Myocyte (in vitro differentiated cells): ENCODE measurements at regions not wholly inside any gene's neighbourhood (a gene's known extent, or its start where the extent isn't known, plus 50 kb on each side); places are given as distances from the start of the nearest gene placed in this dataset.
"Not testable (repeated sequence)": the region's sequence is repeated elsewhere in the genome, so short reads cannot be mapped to it uniquely, and the experiment has no call there.

ENCODE experiments used
- DNase-seq: peaks from one replicate; pipeline ENCODE4 v3.0.0-alpha.2; 2012; ENCODE audit warnings: low read depth

DNA sequence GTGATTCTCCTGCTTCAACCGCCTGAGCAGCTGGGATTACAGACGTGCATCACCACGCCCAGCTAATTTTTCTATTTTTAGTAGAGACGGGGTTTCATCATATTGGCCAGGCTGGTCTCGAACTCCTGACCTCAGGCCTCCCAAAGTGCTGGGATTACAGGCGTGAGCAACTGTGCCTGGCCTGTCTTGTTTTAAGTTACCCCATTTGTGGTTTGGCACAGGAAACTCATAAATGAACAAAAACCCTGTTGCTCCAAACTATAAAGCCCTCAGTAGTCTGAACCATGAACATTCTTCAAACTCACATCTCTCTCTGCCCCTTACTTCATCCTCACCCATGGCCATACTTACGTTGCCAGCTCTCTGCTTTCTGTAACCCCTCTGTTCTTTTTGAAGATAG lies 61.7 kb downstream of the RHOU start:
- not testable (repeated sequence) for DNase-seq

DNA sequence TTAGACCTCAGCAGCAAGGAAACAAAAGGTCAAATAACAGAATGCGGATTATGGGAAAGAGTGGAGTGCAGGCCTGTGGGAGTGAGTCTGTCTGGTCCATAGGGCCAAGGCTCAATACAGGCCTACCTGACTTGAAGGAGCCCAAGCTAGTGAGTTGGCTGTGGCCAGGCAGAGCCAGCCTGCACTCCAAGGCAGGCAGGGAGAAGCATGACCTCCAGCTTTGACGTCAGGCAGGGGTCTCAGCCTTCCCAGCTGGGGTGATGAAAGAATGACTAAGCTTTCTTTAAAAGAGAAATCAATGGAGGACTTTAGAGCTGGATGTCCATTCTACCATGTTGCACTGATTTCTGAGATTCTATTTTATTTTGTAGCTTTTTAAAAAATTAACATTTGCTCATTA lies 62.8 kb downstream of the RHOU start:
- DNase-seq = no peak

DNA sequence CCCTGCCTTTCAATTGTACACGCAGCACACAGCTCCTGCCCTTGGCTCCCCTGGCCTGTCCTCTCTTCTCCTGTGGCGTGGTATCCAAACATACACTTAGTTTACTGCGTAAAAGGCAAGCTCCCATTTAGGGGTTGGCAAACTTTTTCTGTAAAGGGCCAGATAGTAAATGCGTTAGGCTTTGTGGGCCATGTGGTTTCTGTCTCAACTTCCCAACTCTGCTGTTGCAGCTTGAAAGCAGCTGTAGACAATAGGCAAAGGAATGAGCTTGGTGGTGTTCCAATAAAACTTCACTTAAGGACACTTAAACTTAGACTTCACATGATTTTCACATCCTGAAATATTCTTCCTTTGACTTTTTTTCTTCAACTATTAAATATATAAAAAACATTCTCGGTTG lies 63.3 kb downstream of the RHOU start:
- no peak for DNase-seq

DNA sequence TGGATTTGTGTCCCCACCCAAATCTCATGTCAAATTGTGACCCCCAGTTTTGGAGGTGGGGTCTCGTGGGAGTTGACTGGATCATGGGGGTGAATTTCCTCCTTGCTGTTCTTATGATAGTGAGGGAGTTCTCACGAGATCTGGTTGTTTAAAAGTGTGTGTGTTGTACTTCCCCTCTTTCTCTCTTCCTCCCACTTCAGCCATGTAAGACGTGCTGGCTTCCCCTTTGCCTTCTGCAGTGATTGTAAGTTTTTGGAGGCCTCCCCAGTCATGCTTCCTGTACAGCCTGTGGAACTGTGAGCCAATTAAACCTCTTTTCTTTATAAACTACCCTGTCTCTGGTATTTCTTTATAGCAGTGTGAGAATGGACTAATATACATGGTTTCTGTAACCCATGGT lies 64.6 kb downstream of the RHOU start:
- no peak for DNase-seq

DNA sequence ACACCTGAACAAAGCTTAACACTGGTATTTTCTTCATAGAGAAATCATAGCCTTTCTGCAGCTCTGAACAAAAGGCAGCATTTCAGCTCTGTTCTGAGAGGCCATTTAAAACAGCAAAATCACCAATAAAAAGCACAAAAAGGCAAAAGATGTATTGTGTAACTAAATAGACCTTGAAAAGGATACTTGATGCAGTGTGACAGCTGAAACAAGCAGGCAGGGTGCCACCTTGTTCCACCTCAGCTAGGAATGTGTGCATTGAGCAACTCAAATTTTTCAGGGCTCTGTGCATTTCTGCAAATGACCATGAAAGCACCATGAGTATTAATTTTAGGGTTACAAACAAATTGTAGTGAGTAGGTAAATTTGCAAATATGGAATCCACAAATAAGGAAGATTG lies 65.8 kb downstream of the RHOU start:
- no peak for DNase-seq

DNA sequence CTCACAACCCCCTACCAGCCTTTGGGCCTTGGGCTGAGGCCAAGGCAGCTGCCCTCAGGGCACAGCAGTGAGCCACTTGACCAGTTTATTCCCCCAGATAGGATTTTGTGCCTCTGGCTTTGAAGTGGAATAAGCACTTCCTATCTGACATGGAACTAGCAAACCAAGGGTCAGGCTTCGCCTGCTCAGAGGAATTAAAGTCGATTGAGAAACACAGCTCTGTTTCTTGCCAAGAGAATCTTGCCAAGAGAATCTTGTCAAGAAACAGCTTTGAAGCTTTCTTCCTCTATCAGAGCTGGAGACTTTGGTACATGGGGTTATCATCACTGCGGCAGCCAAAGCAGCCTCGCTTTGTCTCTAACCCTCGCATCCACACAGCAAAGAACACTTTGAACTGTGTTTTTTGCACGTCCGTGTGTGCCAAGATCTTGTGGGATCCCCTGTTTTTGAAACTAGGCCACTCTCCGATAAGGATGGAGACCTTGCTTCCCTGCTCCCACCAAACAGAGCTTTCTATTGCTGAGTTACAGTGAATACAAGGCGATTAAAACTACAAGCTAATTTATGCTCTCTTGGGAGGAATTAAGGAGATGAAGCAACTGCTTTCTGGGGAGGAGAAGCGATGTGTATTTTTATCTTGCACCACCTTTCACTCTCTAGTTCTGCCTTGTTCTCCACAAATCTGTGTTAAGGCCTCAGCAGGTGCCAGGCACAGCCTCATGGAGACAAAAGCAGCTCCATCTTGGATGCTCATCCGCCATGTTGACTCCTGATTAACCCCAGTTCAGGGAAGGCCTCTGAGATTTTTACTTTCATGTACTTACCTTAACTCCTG lies 67.3 kb downstream of the RHOU start:
- DNase-seq = no peak

DNA sequence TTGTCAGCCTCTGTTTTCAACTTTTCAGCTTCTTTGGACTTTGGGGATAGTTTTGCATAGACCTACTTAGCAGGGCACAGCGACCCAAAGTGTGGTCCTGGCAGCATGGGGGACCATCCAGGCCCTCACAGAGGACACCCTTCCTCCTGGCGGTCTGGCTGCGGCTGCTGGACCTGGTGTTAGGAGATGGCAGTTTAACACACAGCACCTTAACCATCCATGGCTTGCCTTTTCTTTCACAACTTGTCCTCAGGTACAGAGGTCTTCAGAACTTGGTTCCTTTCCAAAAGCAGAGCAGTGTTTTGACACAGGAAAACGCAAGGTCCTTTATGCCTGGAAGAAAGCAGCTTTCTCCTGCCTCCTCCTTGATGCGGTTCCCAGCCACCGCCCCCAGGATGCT lies 68.1 kb downstream of the RHOU start:
- DNase-seq = no peak

DNA sequence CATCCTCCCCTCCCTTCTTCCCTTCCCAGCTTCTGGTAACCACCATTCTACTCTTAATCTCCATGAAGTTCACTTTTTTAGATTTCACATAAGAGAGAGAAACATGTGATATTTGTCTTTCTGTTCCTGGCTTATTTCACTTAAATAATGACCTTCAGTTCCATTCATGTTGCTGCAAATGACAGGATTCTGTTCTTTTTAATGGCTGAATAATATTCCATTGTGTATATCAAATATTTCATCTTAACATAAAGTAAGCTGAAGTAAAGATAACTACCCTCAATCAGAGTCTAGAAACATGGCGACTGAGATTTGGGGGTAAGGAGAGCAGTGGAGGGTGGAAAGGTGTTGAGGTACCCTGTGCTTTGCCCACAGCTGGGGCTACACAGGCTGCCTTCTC lies 68.9 kb downstream of the RHOU start:
- DNase-seq = no peak

DNA sequence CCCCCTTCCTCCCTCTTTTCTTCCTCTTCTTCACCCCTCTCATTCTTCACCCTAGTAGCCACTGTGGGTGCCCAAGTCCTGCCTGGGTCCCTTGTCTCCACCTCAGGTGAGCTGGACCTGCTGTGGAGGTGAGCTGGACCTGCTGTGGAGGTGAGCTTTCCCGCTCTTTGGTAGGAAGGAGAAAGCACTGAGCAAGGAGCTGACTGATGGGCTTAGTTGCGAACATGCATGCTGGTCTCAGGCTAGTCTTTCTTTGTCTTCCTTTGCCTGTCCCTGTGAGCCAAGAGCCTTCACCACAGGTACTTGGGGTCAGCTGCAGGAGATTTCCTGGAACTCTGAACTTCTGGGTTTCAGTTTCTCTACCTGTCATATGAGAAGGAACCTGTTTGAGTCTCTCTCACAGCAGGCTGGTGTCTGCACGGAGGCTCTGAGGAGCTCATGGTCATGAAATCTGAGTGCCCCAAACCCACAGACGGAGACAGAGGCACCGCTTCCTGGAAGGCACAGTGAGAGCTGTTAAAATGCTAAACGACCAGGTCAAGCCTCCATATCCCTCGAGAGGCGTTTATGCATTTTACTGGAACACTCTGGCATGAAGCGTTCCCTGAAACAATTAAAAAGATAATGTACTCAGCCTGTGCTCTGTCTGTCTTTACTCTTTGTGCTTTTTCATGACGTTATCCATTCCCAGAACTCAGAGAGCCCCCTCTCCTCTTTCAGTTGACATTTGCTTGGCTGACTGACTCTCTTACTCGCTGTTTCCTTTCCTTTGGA lies 69.5 kb downstream of the RHOU start:
- no peak for DNase-seq

DNA sequence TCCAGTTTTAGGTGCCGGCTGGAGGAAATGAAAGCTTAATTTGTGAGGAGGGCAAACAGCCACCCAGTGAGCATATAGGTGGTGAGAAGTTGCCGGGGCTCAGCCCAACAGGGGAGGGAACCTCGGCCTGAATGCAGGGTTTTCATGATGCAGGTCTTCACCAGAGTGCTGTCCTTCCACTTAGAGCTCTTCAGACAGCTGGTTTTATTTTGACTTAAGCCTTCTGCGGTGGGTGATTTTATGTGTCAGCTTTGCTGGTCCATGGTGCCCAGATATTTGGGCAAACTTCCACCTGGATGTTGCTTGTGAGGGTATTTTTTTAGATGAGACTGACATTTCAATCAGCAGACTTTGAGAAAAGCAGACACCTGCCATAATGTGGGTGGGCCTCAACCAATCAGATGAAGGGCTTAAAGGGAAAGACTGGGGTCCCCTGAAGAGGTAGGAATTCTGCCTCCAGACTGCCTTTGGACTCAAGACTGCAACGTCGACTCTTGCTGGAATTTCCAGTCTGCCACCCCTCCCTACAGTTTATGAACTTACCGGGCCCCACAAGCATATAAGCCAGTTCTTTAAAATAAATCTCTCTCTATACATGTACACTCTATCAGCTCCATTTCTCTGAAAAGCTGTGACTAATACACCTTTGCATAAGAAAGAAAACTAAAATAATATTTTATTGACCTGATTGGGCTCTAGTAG lies 72.8 kb downstream of the RHOU start:
- no peak for DNase-seq

DNA sequence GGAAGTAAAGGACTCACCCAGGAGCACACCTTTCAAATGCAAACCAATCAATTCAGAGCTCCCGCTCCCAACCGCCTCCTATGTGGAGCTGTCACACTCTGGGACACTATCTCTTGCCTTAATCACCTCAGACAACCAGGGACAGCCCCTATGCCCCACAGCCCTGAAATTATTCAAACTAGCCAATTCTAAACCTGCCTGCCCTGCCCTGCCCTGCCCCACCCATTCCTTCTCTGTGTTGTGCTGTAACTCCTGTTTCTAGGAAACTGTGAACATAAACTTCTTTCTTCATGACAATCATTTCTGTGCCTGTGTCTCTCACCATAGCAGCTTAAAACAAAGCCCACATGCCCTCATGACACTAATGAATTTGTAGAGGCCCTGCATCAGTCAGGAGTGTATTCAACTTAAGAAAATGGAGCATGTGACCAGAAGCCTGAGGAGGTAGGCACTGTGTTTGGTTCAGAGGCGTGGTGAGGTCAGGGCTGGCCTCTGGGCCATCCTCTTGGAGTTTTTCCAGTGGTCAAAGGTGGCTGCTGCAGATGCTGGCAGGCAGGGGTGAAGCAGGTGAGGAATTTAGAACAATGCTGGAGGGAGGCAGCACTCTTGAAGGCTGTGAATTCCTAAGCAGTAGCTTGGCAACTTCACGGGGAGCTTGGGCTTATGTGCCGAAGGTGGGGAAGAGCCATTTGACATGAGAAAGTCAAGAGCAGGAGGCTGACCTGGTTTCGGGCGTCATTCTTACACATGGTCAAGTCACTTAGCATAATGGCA lies 74.5 kb downstream of the RHOU start:
- DNase-seq = no peak

DNA sequence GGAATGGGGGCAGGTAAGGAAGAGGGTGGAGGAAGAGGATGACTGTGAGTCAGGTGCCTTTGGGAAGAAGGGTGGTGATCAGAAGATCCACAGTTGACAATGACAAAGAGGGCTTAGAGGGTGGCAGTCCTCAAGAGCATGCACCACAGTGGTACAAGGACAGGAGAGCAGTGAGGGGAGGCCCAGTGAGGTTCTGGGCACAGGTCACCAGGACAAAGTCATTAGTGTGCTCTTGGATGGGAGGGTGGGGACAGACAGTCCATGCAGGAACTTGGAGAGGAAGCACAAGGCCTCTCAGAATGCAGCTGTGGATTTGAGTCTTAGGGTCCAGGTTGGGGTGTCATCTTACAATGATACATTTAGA lies 75.1 kb downstream of the RHOU start:
- DNase-seq = no peak

DNA sequence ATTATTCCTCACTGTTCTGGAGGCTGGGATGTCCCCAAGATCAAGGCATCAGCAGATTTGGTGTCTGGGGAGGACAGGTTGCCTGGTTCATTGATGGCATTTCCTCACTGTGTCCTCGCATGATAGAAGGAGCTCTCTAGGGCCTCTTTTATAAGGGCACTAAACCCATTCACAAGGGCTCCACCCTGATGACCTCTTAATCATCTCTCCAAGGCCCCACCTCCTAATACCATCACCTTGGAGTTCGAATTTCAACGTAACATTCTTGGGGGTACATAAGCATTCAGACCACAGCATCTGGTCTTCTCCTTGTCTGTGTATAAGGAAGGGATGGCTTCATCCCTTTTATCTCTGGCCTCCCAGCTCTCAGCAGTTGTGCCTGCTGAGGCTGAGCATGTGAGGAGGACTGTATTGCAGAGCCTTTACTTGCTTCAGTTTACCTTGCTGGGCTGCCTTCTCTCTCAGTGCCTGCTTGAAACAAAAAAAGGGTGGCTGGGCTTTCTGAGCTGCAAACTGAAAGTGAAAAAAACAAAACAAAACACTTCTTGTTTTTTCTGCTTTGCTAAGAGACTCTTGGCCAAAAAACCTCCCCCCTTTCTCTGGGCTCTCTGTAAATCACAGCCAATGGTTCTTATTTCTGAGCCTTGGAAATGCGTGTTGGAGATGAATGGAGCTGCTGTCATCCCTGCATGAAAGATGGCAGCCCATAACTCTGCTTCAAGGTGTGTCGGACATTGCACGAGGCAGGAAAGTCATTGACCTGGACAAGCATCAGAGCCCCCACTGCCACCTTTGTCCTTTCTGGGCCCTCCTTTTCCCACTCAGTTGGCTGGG lies 75.8 kb downstream of the RHOU start:
- DNase-seq = no peak

DNA sequence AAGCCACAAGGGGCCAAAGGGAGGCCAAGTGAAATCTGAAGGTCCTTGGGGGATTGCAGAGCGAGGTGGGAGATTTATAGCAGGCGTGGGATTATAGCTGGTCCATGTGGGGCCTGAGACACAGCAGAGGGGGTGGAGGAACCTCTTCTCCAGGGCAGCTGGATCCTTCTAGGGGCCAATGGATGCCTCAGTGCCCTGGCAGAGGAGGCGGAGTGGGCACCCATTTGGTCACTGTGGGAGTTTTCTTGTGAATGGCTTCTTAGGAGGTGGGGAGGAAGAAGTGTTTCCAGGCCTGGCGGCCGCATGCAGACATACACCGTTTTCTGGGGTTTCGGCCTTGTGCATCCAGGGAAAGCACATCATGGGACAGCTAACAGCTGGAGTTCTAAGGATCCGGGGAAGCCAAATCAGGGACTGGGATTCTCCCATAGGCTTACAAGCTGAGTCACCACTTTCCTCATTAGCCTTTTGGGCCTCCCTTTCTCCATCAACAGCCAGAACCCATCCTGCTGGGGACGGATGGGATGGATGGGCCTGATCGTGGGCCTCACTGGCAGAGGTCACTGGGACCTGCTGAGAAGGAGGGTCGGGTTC lies 76.5 kb downstream of the RHOU start:
- no peak for DNase-seq

DNA sequence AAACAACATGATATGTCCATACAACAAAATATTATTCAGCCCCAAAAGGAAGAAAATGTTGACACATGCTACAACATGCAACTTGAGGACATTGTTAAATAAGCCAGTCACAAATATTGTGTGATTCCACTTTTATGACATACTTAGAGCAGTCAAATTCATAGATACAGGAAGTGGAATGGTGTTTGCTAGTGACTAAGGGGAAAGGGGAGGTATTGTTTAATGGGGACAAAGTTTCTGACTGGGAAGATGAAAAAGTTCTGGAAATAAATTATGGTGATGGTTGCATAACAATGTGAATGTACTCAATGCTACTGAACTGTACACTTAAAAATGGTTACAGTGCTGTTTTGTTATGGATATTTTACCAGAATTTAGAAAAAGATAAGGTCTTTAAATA lies 77.7 kb downstream of the RHOU start:
- DNase-seq = no peak

DNA sequence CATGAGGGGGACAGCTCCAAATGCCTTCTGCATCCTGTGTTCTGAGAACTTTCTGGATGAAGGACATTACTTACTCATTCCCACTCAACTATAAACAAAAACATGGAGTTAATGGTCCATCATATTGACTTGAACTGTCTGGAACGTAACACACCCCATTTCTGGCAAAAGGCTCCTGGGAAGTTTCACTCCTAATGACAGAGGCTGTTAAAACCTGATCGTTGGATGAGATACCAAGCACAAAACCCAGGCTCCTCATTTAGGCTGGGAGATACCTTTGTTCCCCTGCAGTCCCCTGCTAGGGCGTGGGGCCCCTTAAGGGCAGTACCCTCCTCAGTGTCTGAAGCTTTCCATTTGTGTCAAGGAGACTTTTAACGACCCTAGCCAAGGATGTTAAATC lies 78.9 kb downstream of the RHOU start:
- no peak for DNase-seq

DNA sequence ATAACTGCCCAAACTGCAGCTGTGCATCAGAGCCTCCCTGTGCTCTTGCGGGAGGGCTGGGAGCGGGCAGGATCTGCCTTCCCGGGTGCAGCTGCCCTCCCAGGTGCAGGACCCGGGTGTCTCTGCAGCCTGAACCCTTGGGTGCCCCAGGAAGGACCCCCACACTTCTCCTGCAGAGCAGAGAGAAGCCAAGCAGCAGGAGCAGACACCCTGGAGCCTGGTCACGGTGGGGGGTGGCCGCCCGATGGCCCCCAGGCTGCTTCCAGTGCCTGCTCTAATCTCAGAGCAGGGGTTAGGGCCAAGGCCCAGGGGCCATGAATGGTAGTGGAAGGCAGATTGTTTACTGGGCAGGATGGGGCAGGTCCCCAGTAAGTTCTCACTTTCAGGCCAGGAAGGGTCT lies 83.0 kb downstream of the RHOU start:
- no peak for DNase-seq

DNA sequence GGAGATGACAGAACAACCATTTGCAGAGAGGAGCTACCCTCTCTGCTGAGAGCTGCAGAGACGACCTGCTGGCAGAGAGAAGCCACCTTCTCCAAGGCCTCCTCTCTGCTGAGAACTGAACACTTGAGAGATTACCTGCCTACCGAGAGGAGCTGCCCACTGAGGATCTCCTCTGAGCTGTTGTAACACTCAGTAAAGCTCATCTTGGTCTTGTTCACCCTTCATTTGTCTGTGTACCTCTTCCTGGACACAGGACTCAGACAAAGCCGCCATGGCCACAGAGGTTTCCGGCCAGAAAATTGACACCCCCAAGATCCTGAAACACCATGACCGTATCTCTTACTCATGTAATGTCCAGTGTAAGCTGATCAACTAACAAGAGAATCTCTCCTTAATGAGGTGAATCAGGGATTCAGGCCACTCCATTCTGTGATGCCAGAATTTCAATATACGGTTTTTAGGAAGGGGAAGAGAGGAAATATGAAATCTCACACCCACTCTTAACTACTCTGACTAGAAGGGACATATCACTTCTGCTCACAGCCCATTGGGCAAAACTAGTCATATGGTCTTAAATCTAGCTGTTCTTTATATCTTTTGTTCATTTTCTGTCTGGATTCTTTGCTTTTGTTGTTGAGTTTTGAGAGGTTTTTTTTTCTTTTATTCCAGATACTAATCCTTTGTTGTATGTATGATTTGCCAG lies 83.8 kb downstream of the RHOU start:
- DNase-seq = no peak

DNA sequence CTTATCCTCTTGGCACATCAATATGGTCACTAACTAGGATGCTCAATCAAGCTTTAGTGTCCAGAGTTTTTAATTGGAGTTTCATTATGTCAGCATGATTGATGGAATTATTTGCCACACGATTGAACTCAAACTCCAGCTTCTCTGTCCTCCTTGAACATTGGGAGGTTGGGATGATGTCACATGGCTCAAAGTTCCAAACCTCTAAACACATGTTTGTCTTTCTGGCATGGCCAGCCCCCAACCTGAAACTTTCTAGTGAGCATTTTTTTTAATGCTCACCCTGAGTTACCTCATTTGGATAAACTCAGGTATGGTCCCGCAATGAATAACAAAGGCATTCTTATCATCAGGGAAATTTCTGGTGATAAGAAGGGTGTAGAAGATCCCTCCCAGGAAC lies 86.0 kb downstream of the RHOU start:
- DNase-seq = no peak

DNA sequence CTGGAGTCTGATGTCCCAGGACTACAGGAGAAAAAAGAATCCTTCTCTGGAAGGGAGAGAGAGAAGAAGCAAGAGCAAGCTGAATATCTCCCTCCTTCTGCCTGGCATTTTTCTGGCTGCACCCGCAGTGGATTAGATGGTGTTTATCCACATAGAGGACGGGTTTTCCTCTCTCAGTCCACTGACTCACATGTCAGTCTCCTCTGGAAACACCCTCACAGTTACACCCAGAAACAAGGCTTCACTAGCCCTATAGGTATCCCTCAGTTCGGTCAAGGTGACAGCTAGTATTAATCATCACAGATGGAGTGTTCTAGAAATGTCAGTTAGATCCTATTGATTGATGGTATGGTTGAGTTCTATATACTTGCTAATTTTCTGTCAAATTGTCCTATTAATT lies 87.9 kb downstream of the RHOU start:
- DNase-seq = no peak
